B cell (primary cell): ENCODE measurements at regions not wholly inside any gene's neighbourhood (a gene's known extent, or its start where the extent isn't known, plus 50 kb on each side); places are given as distances from the start of the nearest gene placed in this dataset.

Source experiments
- ATAC-seq: fragments of 200-7000 bp; cut with Tn5 transposase; one replicate; pipeline ENCODE4 v1.10.0; 2021; ENCODE audit warnings: low read depth, mild to moderate bottlenecking, moderate number of reproducible peaks, moderate library complexity
- CTCF ChIA-PET: fragments of 350-600 bp; sonication (Branson Sonifier 250); formaldehyde crosslinking; loops from one replicate; lab custom pipeline; 2021; ENCODE audit warnings: antibody characterized with exemption, inconsistent platforms; lab: Charles Lee
- POLR2A ChIA-PET: fragments of 350-600 bp; sonication (Branson Sonifier 250); formaldehyde crosslinking; loops from one replicate; lab custom pipeline; 2021; ENCODE audit warnings: antibody characterized with exemption; lab: Charles Lee
- DNase-seq: peaks from one replicate; pipeline ENCODE4 v3.0.0; 2013
- H2AFZ ChIP-seq: 2 replicates; pipeline ENCODE4 v1.6.1; 2012; ENCODE audit warnings: mild to moderate bottlenecking, low read depth, low read length; ENCODE audit not compliant: insufficient read depth, poor library complexity, severe bottlenecking
- H3K27ac ChIP-seq, 2 donors: 1 replicate in 1 of 2; 2 replicates in 1 of 2; pipeline ENCODE4 v1.5.1; 2012 to 2013; ENCODE audit warnings: low read length in 2 of 2, mild to moderate bottlenecking in 2 of 2, moderate library complexity in 1 of 2
- H3K27me3 ChIP-seq, 4 experiments: fragments of 200-600 bp in 1 of 4; sonication (generic) in 1 of 4; replicated peaks in 1 of 4; 1 replicate in 2 of 4; 2 replicates in 2 of 4; pipeline versions ENCODE4 v1.6.1 to v1.7.0; 2013 to 2016; ENCODE audit warnings: low read length in 3 of 4, mild to moderate bottlenecking in 2 of 4, mixed read lengths in 1 of 4, moderate library complexity in 1 of 4; ENCODE audit not compliant: insufficient read depth in 4 of 4, control insufficient read depth in 3 of 4; ENCODE audit errors: control extremely low read depth in 1 of 4
- H3K36me3 ChIP-seq, 2 experiments: replicated peaks in 1 of 2; 1 replicate in 1 of 2; 2 replicates in 1 of 2; pipeline versions ENCODE4 v1.6.1 to v1.7.1; 2013; ENCODE audit warnings: low read length in 1 of 2; ENCODE audit not compliant: insufficient read depth in 2 of 2, control insufficient read depth in 1 of 2; ENCODE audit errors: control extremely low read depth in 1 of 2, extremely low read depth in 1 of 2
- H3K4me1 ChIP-seq, 2 donors: fragments of 200-600 bp in 1 of 2; sonication (generic) in 1 of 2; 1 replicate in 1 of 2; 2 replicates in 1 of 2; pipeline versions ENCODE4 v1.5.1 to v1.6.1; 2013 to 2017; ENCODE audit warnings: low read length in 2 of 2; ENCODE audit not compliant: control insufficient read depth in 2 of 2, insufficient read depth in 2 of 2
- H3K4me2 ChIP-seq: replicated peaks from 2 replicates; pipeline ENCODE3; 2012; ENCODE audit warnings: mild to moderate bottlenecking, low read depth, low read length; ENCODE audit not compliant: poor library complexity, severe bottlenecking
- H3K4me3 ChIP-seq, 5 experiments: fragments of 200-600 bp in 1 of 5; sonication (generic) in 1 of 5; 1 replicate in 3 of 5; 2 replicates in 2 of 5; pipeline versions ENCODE4 v1.5.1 to v1.7.0; 2011 to 2016; ENCODE audit warnings: low read length in 4 of 5, mild to moderate bottlenecking in 4 of 5, low read depth in 2 of 5, control low read depth in 1 of 5, moderate library complexity in 1 of 5; ENCODE audit not compliant: insufficient read depth in 1 of 5; ENCODE audit errors: control extremely low read depth in 1 of 5, extremely low read depth in 1 of 5
- H3K79me2 ChIP-seq: fragments of 200-600 bp; sonication (generic); one replicate; pipeline ENCODE4 v1.6.0; 2016; ENCODE audit warnings: low read length; ENCODE audit not compliant: control insufficient read depth, insufficient read depth
- H3K9ac ChIP-seq: fragments of 200-600 bp; sonication (generic); 2 replicates; pipeline ENCODE4 v1.6.1; 2017; ENCODE audit warnings: mild to moderate bottlenecking, low read length, moderate library complexity
- H3K9me3 ChIP-seq, 3 donors: one replicate each; pipeline versions ENCODE4 v1.6.1 to v1.7.1; 2013; ENCODE audit warnings: low read length in 2 of 3; ENCODE audit not compliant: control insufficient read depth in 2 of 3, insufficient read depth in 1 of 3; ENCODE audit errors: control extremely low read depth in 1 of 3
- H4K20me1 ChIP-seq: 2 replicates; pipeline ENCODE4 v1.6.0; 2012; ENCODE audit warnings: mild to moderate bottlenecking, low read length; ENCODE audit not compliant: insufficient read depth, control insufficient read depth, poor library complexity, severe bottlenecking
- H3K27ac Mint-ChIP-seq: one replicate; pipeline ENCODE4 v1.8.0; 2021; ENCODE audit warnings: mixed read lengths
- H3K27me3 Mint-ChIP-seq: one replicate; pipeline ENCODE4 v1.8.0; 2021; ENCODE audit warnings: mixed read lengths
- H3K4me1 Mint-ChIP-seq: one replicate; pipeline ENCODE4 v1.8.0; 2021; ENCODE audit warnings: mixed read lengths
- H3K4me3 Mint-ChIP-seq: one replicate; pipeline ENCODE4 v1.8.0; 2021; ENCODE audit warnings: mixed read lengths
- H3K9me3 Mint-ChIP-seq: one replicate; pipeline ENCODE4 v1.8.0; 2022; ENCODE audit warnings: mixed read lengths; ENCODE audit not compliant: insufficient read depth
- EZH2 ChIP-seq: IDR thresholded peaks from 2 replicates; pipeline ENCODE4 v1.6.1; 2012; ENCODE audit warnings: borderline replicate concordance, low read depth, mild to moderate bottlenecking, moderate library complexity, low read length; ENCODE audit not compliant: insufficient read depth, poor library complexity, severe bottlenecking
- WGBS: methylation state at CpG from one replicate; pipeline ENCODE4 v1.1.5; 2013; ENCODE audit warnings: missing lambda C conversion rate; ENCODE audit not compliant: insufficient coverage; 5-methylcytosine and 5-hydroxymethylcytosine counted together
- intact Hi-C: fragments of 100-400 bp; cut with micrococcal nuclease; formaldehyde crosslinking; loops from one replicate; pipeline ENCODE4 v1.10.0; 2022
- TF ChIP-seq, protein P1 (sequence below): fragments of 200-600 bp; IDR thresholded peaks from one replicate; pipeline ENCODE4 v1.8.0; 2022; ENCODE audit warnings: antibody characterized with exemption, mild to moderate bottlenecking

DNA sequence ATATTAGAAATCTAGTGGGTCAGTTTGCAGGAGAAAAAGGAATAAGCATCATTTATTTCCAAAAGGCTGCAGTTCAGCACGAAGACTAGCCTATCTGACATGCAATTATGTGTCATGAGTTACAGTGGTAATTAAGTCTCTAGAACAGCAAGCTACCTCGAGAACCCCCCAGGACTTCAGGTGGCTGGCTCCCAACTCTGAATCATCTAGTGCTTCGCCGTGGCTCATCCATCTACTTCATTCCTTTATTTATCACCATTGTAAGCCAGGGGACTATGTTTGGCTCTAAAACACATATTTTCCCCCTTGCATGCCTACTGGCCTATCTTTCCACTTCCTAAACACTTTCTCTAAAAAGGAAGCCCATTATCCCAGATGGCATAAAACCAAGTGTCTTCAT, 121.6 kb downstream of the TXNL1 start:
- Histone ChIP-seq H3K27me3 (peaks cover 0 to 6% (median 0%) of the 10 kb centered on the region in 4 experiments), H3K4me3 (no peak overlapping the region), H3K36me3 (no peaks in the 10 kb centered on the region), H4K20me1 (no peaks in the 10 kb centered on the region), H3K9ac (no peak overlapping the region), H3K27ac (no peak overlapping the region), H3K79me2 (no peaks in the 10 kb centered on the region), H3K4me1 (no peaks in the 10 kb centered on the region), H3K4me2 (no peak overlapping the region), H3K9me3 (peaks cover 0 to 3% (median 1%) of the 10 kb centered on the region in 3 donors), H2AFZ (no peak overlapping the region)
- ChIA-PET POLR2A (no interaction called here), CTCF (no interaction called here)
- Mint-ChIP-seq H3K27ac (no peak overlapping the region), H3K27me3 (peaks cover 4% of the 10 kb centered on the region), H3K4me1 (peaks cover 5% of the 10 kb centered on the region), H3K9me3 (no peaks in the 10 kb centered on the region), H3K4me3 (no peak overlapping the region)
- WGBS, result 89% methylated on average over 3 of the region's 4 CpGs
- intact Hi-C loops, result no loop called here
- ATAC-seq (no peak), DNase-seq (no peak)
- TF ChIP-seq, protein P1, sequence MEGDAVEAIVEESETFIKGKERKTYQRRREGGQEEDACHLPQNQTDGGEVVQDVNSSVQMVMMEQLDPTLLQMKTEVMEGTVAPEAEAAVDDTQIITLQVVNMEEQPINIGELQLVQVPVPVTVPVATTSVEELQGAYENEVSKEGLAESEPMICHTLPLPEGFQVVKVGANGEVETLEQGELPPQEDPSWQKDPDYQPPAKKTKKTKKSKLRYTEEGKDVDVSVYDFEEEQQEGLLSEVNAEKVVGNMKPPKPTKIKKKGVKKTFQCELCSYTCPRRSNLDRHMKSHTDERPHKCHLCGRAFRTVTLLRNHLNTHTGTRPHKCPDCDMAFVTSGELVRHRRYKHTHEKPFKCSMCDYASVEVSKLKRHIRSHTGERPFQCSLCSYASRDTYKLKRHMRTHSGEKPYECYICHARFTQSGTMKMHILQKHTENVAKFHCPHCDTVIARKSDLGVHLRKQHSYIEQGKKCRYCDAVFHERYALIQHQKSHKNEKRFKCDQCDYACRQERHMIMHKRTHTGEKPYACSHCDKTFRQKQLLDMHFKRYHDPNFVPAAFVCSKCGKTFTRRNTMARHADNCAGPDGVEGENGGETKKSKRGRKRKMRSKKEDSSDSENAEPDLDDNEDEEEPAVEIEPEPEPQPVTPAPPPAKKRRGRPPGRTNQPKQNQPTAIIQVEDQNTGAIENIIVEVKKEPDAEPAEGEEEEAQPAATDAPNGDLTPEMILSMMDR, result no peak
- TF ChIP-seq EZH2, result no peak

DNA sequence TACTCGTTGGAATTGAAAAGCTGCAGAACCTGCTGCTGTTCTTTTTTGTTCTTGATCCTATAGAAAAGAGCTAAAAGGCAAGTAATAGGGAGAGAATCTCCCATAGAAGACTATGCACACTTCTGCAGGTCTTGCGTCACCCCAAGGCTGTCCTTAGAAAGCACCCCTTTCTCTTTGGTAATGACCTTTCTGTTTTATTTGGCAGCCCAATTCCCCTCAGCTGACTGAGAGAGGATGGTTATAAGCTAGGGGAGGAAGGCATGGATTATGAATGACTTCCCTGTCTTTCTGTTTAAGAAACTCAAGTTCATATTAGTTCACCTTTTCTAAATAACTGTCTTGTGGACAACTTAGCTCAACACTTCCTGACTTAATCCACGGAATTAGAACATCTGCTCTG, 122.9 kb downstream of the TXNL1 start:
- DNase-seq, result no peak
- Histone ChIP-seq H3K9me3 (peaks cover 0 to 3% (median 1%) of the 10 kb centered on the region in 3 donors), H3K4me2 (no peak overlapping the region), H3K4me3 (no peak overlapping the region), H2AFZ (no peak overlapping the region), H4K20me1 (no peaks in the 10 kb centered on the region), H3K36me3 (no peaks in the 10 kb centered on the region), H3K27ac (no peak overlapping the region), H3K79me2 (no peaks in the 10 kb centered on the region), H3K27me3 (peaks cover 0 to 6% (median 0%) of the 10 kb centered on the region in 4 experiments), H3K4me1 (no peaks in the 10 kb centered on the region), H3K9ac (no peak overlapping the region)
- peaks cover 4% of the 10 kb centered on the region for H3K27me3 Mint-ChIP-seq
- POLR2A ChIA-PET, result no interaction called here
- no peak for ATAC-seq
- no peak overlapping the region for H3K4me3 Mint-ChIP-seq
- no CpG with 5 or more reads among the region's 3 CpGs for WGBS
- H3K27ac Mint-ChIP-seq, result no peak overlapping the region
- no peak for TF ChIP-seq EZH2
- TF ChIP-seq, protein P1, result no peak
- intact Hi-C loops, result no loop called here
- CTCF ChIA-PET, result no interaction called here
- no peaks in the 10 kb centered on the region for H3K9me3 Mint-ChIP-seq
- peaks cover 6% of the 10 kb centered on the region for H3K4me1 Mint-ChIP-seq
